Heart right ventricle (tissue), 16 donors: ENCODE measurements at regions not wholly inside any gene's neighbourhood (a gene's known extent, or its start where the extent isn't known, plus 50 kb on each side); places are given as distances from the start of the nearest gene placed in this dataset.

Experiments used
- ATAC-seq, 8 donors: fragments of 200-7000 bp; cut with Tn5 transposase; one replicate each; pipeline ENCODE4 v1.9.1; 2020; ENCODE audit warnings: mild to moderate bottlenecking in 8 of 8, moderate library complexity in 8 of 8, moderate number of reproducible peaks in 1 of 8
- DNase-seq, 2 donors: peaks; one replicate each; pipeline ENCODE4 v3.0.0-alpha.2; 2020
- H3K27ac ChIP-seq, 10 donors: fragments of 200-600 bp; sonication (generic) in 2 of 10; one replicate each; pipeline versions ENCODE4 v1.5.0 to v1.8.0; 2020 to 2022; ENCODE audit warnings: mild to moderate bottlenecking in 3 of 10
- H3K27me3 ChIP-seq, 7 donors: fragments of 200-600 bp; one replicate each; pipeline ENCODE4 v1.8.0; 2021 to 2022; ENCODE audit warnings: mild to moderate bottlenecking in 2 of 7
- H3K36me3 ChIP-seq, 9 donors: fragments of 200-600 bp; sonication (generic) in 1 of 9; one replicate each; pipeline versions ENCODE4 v1.5.0 to v1.8.0; 2020 to 2022; ENCODE audit warnings: mild to moderate bottlenecking in 2 of 9
- H3K4me1 ChIP-seq, 9 donors: fragments of 200-600 bp; sonication (generic) in 1 of 9; one replicate each; pipeline versions ENCODE4 v1.5.0 to v1.8.0; 2020 to 2022; ENCODE audit warnings: mild to moderate bottlenecking in 4 of 9
- H3K4me3 ChIP-seq, 10 donors: fragments of 200-600 bp; sonication (generic) in 2 of 10; one replicate each; pipeline versions ENCODE4 v1.5.0 to v1.8.0; 2020 to 2022; ENCODE audit warnings: mild to moderate bottlenecking in 7 of 10, moderate library complexity in 2 of 10
- H3K9me3 ChIP-seq, 11 donors: fragments of 200-600 bp in 10 of 11; sonication (generic) in 2 of 11; one replicate each; pipeline versions ENCODE4 v1.5.0 to v1.8.0; 2013 to 2022; ENCODE audit warnings: mild to moderate bottlenecking in 2 of 11, control low read depth in 1 of 11, moderate library complexity in 1 of 11
- WGBS, 2 donors: extraction: QIAGEN DNeasy Blood & Tissue Kit; methylation state at CpG; one replicate each; pipeline ENCODE4 v1.1.7; 2013; ENCODE audit warnings: inconsistent platforms in 1 of 2; 5-methylcytosine and 5-hydroxymethylcytosine counted together
- intact Hi-C, 10 donors: fragments of 100-400 bp; cut with DNase I; formaldehyde crosslinking; loops; one replicate each; pipeline versions ENCODE4 v1.11.1 to v1.14.2; 2022
- TF ChIP-seq, protein P1 (sequence below), 9 donors: fragments of 200-600 bp; sonication (generic) in 2 of 9; IDR thresholded peaks; one replicate each; pipeline versions ENCODE4 v1.5.0 to v1.8.0; 2021 to 2022; ENCODE audit warnings: antibody characterized with exemption in 9 of 9, mild to moderate bottlenecking in 5 of 9, moderate library complexity in 1 of 9
- donor health status: Arrhythmogenic right ventricular cardiomyopathy.
- donor health status: ischemic (EF 13 %, LVEDD 7.1; RV severe dilation, severe dysfunction).
- donor health status: healthy with polysubstance abuse.
- donor health status: DM: no; HTN: yes; CAD: no.
- donor health status: DM: no; HTN: no; CAD: no.
- donor health status: ischemic (EF 25% LVEDD 6.9; RV normal size, moderate dysfunction).
- donor health status: ischemic (EF 25% LVEDD 5.7; RV mildly dilated, moderate dysfunction).
- donor health status: healthy.
- donor health status: DM: yes; HTN: yes; CAD: no.
- donor health status: Ischemic cardiomyopathy.
- donor health status: ischemic (EF 35%, LVEDD 5.7; RV mildly dilated, moderate dysfunction).
- donor health status: nonischemic (EF 11% LVEDD 7.7; RV severe dilation, severe dysfunction).
- donor health status: DM: yes; HTN: yes; CAD: no.
- donor health status: PGD.
- donor health status: ischemic (EF 29% LVEDD 5.4; RV normal size, mild dysfunction).
- donor health status: nonischemic (EF 23%, LVEDD 6.1; RV moderate dilation, normal function).

DNA sequence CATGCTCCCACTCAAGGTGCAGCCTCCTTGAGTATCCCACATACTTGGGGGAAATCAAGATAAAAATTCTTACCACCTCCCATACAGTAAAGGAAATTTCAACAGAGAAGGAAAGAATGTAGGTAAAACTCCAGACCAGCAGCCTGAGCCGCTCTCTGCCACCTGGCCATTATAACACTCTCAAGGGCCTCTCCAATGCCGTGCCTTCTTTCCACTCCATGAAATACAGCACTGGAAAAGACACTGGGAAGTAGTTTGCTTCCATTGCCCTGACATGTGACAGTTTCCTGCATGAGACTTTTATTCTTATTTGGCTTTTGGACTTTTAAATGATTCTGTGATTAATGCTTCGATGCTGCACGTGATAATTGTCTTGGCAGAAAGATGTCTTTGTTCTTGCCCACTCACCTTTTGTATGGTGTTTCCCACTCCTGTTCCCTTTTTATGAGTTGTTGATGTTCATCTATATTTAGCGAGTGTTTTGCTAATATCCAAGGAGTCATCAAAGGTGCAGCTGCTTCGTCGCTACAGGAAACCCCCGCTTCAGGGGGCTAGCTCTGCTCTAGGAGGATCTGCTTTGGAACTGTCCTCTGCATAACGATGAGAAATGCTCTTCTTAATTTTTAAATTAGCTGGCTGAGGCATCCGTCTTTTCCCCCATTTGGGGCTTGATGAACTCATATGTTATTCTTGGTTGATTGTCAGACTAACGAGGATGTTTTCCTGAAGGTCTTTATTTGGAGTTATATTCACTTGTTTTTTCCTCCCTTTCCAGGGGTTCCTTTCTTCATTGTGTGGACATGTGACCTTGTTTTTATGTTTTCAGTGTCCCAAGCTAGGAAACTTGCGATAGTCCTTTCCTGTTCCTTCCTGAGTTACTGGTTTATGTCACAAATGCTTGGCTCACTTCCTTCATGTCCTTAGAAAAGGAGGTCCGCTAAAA lies 179.4 kb downstream of the TXNL1 start:
- intact Hi-C loops = no loop called here
- DNase-seq = peak in 1 of 2 donors; percentile 49

DNA sequence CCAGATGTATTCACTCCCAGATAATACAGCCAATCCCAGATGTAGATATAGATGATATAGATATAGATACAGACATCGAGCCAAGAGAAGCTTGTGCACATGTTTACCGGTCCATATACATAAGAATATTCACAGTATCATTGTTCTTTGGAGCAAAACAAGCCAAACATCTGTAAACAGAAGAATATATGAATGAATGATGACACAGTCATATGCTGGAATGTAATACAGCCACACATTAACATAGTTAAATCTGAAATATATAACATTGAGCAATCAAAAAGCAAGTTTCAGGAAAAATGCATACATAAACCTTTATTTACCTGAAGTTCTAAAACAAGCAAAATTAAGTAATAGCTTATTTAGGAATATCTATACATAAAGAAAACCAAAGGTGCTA lies 182.5 kb downstream of the TXNL1 start:
- no peaks in the 10 kb centered on the region for H3K36me3 ChIP-seq
- intact Hi-C loops = no loop called here
- DNase-seq (no peak), ATAC-seq (no peak)
- H3K27ac ChIP-seq = no peak overlapping the region
- 96 to 97% methylated on average over 2 of the region's 2 CpGs for WGBS, 2 donors
- TF ChIP-seq, protein P1, sequence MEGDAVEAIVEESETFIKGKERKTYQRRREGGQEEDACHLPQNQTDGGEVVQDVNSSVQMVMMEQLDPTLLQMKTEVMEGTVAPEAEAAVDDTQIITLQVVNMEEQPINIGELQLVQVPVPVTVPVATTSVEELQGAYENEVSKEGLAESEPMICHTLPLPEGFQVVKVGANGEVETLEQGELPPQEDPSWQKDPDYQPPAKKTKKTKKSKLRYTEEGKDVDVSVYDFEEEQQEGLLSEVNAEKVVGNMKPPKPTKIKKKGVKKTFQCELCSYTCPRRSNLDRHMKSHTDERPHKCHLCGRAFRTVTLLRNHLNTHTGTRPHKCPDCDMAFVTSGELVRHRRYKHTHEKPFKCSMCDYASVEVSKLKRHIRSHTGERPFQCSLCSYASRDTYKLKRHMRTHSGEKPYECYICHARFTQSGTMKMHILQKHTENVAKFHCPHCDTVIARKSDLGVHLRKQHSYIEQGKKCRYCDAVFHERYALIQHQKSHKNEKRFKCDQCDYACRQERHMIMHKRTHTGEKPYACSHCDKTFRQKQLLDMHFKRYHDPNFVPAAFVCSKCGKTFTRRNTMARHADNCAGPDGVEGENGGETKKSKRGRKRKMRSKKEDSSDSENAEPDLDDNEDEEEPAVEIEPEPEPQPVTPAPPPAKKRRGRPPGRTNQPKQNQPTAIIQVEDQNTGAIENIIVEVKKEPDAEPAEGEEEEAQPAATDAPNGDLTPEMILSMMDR (IDR thresholded peaks at IDR 0.05) = no peak
- no peak overlapping the region for H3K4me3 ChIP-seq
- no peaks in the 10 kb centered on the region for H3K9me3 ChIP-seq
- peaks cover 0 to 33% (median 23%) of the 10 kb centered on the region in 9 donors for H3K4me1 ChIP-seq
- no peaks in the 10 kb centered on the region for H3K27me3 ChIP-seq

More for the DNA sequence above, 179.4 kb downstream of the TXNL1 start:
- H3K27me3 ChIP-seq = no peaks in the 10 kb centered on the region
- H3K4me3 ChIP-seq = no peak overlapping the region
- ATAC-seq = peak in 7 of 8 donors; percentile 60 to 93 (median 88)
- WGBS, 2 donors = 39 to 59% methylated on average over 13 of the region's 13 CpGs
- peaks cover 0 to 34% (median 23%) of the 10 kb centered on the region in 9 donors for H3K4me1 ChIP-seq
- H3K9me3 ChIP-seq = peaks cover 0 to 15% (median 0%) of the 10 kb centered on the region in 11 donors
- TF ChIP-seq, protein P1 (IDR thresholded peaks at IDR 0.05) = no peak
- H3K27ac ChIP-seq = peak overlapping the region in 9 of 10 donors; percentile 6 to 78 (median 61)
- no peaks in the 10 kb centered on the region for H3K36me3 ChIP-seq

DNA sequence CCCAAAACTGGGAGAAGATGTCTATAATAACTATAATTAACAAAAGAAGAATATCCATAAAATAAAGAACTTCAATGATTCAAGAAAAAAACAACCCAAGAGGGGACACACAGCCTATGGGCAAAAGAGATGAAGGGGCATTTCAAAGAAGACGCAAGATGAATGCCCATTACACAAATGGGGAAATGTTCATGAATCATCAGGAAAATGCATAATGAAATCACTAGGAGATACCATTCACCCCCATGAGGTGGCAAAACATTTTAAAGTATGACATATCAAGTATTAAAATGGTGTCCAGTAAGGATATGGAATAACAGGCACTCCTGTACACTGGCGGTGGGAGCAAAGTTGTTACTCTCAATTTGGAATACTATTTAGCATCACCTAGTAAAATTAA lies 183.3 kb downstream of the TXNL1 start:
- H3K4me3 ChIP-seq = no peak overlapping the region
- ATAC-seq = no peak
- no peak overlapping the region for H3K27ac ChIP-seq
- intact Hi-C loops = no loop called here
- TF ChIP-seq, protein P1 (IDR thresholded peaks at IDR 0.05) = no peak
- no peaks in the 10 kb centered on the region for H3K9me3 ChIP-seq
- no peak for DNase-seq
- H3K27me3 ChIP-seq = no peaks in the 10 kb centered on the region
- H3K4me1 ChIP-seq = peaks cover 0 to 26% (median 17%) of the 10 kb centered on the region in 9 donors
- H3K36me3 ChIP-seq = no peaks in the 10 kb centered on the region
- WGBS, 2 donors = 97 to 98% methylated on average over 2 of the region's 2 CpGs

DNA sequence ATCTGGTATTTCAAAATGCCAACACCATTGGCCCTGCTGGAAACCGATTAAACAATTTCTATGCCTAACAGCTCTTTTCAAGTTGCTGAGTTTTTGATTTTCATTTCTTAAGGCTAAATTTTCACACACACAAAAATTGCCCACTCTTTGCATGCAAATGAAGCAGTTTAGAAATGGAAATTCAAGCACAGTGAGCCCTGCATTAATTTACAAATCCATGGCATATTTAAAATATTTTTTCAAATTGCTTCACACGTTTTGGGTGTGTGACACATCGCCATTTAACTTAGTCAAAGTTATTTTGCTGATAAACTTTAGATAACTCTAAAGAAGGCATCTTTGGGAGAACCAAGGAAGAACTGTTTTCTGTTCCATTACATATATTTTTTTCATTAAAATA lies 184.8 kb downstream of the TXNL1 start:
- no peak for DNase-seq
- intact Hi-C loops = no loop called here

More for the DNA sequence above, 184.8 kb downstream of the TXNL1 start:
- Histone ChIP-seq H3K27me3 (no peaks in the 10 kb centered on the region), H3K4me3 (no peak overlapping the region), H3K4me1 (peaks cover 0 to 11% (median 2%) of the 10 kb centered on the region in 9 donors), H3K36me3 (no peaks in the 10 kb centered on the region), H3K9me3 (no peaks in the 10 kb centered on the region), H3K27ac (no peak overlapping the region)
- WGBS, 2 donors = 75 to 83% methylated on average over 3 of the region's 3 CpGs
- no peak for ATAC-seq
- TF ChIP-seq, protein P1 (IDR thresholded peaks at IDR 0.05) = no peak
